Liver (tissue), 8 donors: ENCODE measurements at regions not wholly inside any gene's neighbourhood (a gene's known extent, or its start where the extent isn't known, plus 50 kb on each side); places are given as distances from the start of the nearest gene placed in this dataset.

Experiments used
- DNase-seq: peaks from one replicate; pipeline ENCODE4 v3.0.0-alpha.2; 2017; ENCODE audit warnings: low spot score
- H3K27ac ChIP-seq, 2 donors: one replicate each; pipeline ENCODE4 v1.7.0; 2013; ENCODE audit warnings: inconsistent platforms in 2 of 2, low read length in 2 of 2, control low read depth in 1 of 2, low read depth in 1 of 2, mild to moderate bottlenecking in 1 of 2
- H3K27me3 ChIP-seq, 4 donors: one replicate each; pipeline versions ENCODE4 v1.6.1 to v1.7.0; 2013; ENCODE audit warnings: low read length in 3 of 4, inconsistent platforms in 1 of 4, mild to moderate bottlenecking in 1 of 4, moderate library complexity in 1 of 4; ENCODE audit not compliant: control insufficient read depth in 4 of 4, insufficient read depth in 4 of 4
- H3K36me3 ChIP-seq, 4 donors: one replicate each; pipeline versions ENCODE4 v1.6.1 to v1.7.0; 2013; ENCODE audit warnings: low read length in 3 of 4, mild to moderate bottlenecking in 3 of 4, low read depth in 1 of 4, moderate library complexity in 1 of 4; ENCODE audit not compliant: control insufficient read depth in 4 of 4, insufficient read depth in 3 of 4
- H3K4me1 ChIP-seq, 4 donors: one replicate each; pipeline versions ENCODE4 v1.6.1 to v1.7.0; 2013; ENCODE audit warnings: low read length in 3 of 4, mild to moderate bottlenecking in 3 of 4, moderate library complexity in 1 of 4; ENCODE audit not compliant: control insufficient read depth in 4 of 4, insufficient read depth in 4 of 4
- H3K4me3 ChIP-seq, 3 donors: one replicate each; pipeline versions ENCODE4 v1.6.1 to v1.7.0; 2013; ENCODE audit warnings: low read length in 3 of 3, control low read depth in 1 of 3, low read depth in 1 of 3, mild to moderate bottlenecking in 1 of 3
- H3K9ac ChIP-seq, 2 donors: one replicate each; pipeline ENCODE4 v1.7.0; 2013; ENCODE audit warnings: low read length in 2 of 2, mild to moderate bottlenecking in 2 of 2, moderate library complexity in 2 of 2, control low read depth in 1 of 2, low read depth in 1 of 2
- H3K9me3 ChIP-seq, 4 donors: one replicate each; pipeline versions ENCODE4 v1.6.1 to v1.7.0; 2013; ENCODE audit warnings: low read length in 3 of 4; ENCODE audit not compliant: control insufficient read depth in 4 of 4
- ATF3 ChIP-seq: IDR thresholded peaks from 2 replicates; pipeline ENCODE4 v1.6.1; 2016; ENCODE audit warnings: antibody characterized with exemption
- CTCF ChIP-seq: fragments of 150-350 bp; IDR thresholded peaks from 2 replicates; pipeline ENCODE4 v1.5.1; 2017; ENCODE audit warnings: improper control_type of control experiment, low read depth, low read length; ENCODE audit not compliant: missing input control
- EGR1 ChIP-seq, 2 donors: IDR thresholded peaks; 2 replicates each; pipeline ENCODE4 v1.6.1; 2016 to 2018; ENCODE audit warnings: antibody characterized with exemption in 2 of 2, low read depth in 2 of 2
- FOXA1 ChIP-seq: IDR thresholded peaks from 2 replicates; pipeline ENCODE4 v1.6.1; 2016; ENCODE audit warnings: antibody characterized with exemption
- FOXA2 ChIP-seq: IDR thresholded peaks from 2 replicates; pipeline ENCODE4 v1.6.1; 2016; ENCODE audit warnings: antibody characterized with exemption
- GABPA ChIP-seq, 2 donors: IDR thresholded peaks in 1 of 2; conservative IDR thresholded peaks in 1 of 2; 2 replicates each; pipeline ENCODE4 v1.6.1; 2016; ENCODE audit warnings: antibody characterized with exemption in 2 of 2, mild to moderate bottlenecking in 1 of 2, moderate library complexity in 1 of 2
- HNF4A ChIP-seq, 2 donors: conservative IDR thresholded peaks; 2 replicates each; pipeline ENCODE4 v1.6.1; 2016; ENCODE audit warnings: antibody characterized with exemption in 2 of 2, mild to moderate bottlenecking in 2 of 2
- HNF4G ChIP-seq: IDR thresholded peaks from 2 replicates; pipeline ENCODE4 v1.6.1; 2016; ENCODE audit warnings: antibody characterized with exemption
- JUND ChIP-seq, 2 donors: IDR thresholded peaks; 2 replicates each; pipeline ENCODE4 v1.6.1; 2016; ENCODE audit warnings: antibody characterized with exemption in 2 of 2
- RAD21 ChIP-seq, 2 donors: IDR thresholded peaks; 2 replicates each; pipeline ENCODE4 v1.6.1; 2016; ENCODE audit warnings: antibody characterized with exemption in 2 of 2, mild to moderate bottlenecking in 2 of 2
- REST ChIP-seq: IDR thresholded peaks from 2 replicates; pipeline ENCODE4 v1.6.1; 2016; ENCODE audit warnings: antibody characterized with exemption, mild to moderate bottlenecking
- RXRA ChIP-seq, 2 donors: IDR thresholded peaks; 2 replicates each; pipeline ENCODE4 v1.6.1; 2017 to 2018; ENCODE audit warnings: antibody characterized with exemption in 2 of 2, mild to moderate bottlenecking in 1 of 2
- SP1 ChIP-seq: IDR thresholded peaks from 2 replicates; pipeline ENCODE4 v1.6.1; 2018; ENCODE audit warnings: antibody characterized with exemption, mild to moderate bottlenecking
- TAF1 ChIP-seq: conservative IDR thresholded peaks from 2 replicates; pipeline ENCODE4 v1.6.1; 2016; ENCODE audit warnings: antibody characterized with exemption, mild to moderate bottlenecking
- YY1 ChIP-seq: IDR thresholded peaks from 2 replicates; pipeline ENCODE4 v1.6.1; 2016; ENCODE audit warnings: antibody characterized with exemption, mild to moderate bottlenecking
- WGBS: extraction: QIAGEN DNeasy Blood & Tissue Kit; methylation state at CpG from one replicate; pipeline ENCODE4 v1.1.7; 2013; 5-methylcytosine and 5-hydroxymethylcytosine counted together
- donor health status: healthy.
- donor health status: healthy.
- donor health status: healthy.
- donor health status: healthy.
- donor health status: healthy.

- no peaks in the 10 kb centered on the region for H3K27me3 ChIP-seq
- no peak overlapping the region for H3K4me3 ChIP-seq
- TF ChIP-seq GABPA (IDR thresholded peaks at IDR 0.05 in 1 of 2, conservative IDR thresholded peaks at IDR 0.05 in 1 of 2) = no peak
- no peak for TF ChIP-seq EGR1 (IDR thresholded peaks at IDR 0.05; ENCODE audit: low read depth in 2 of 2)
- TF ChIP-seq ATF3 = no peak
- no peak for TF ChIP-seq HNF4A (conservative IDR thresholded peaks at IDR 0.05)
- no peaks in the 10 kb centered on the region for H3K9me3 ChIP-seq
- H3K36me3 ChIP-seq = no peaks in the 10 kb centered on the region
- no peak overlapping the region for H3K27ac ChIP-seq
- no peak for DNase-seq
- no peak overlapping the region for H3K9ac ChIP-seq
- no peaks in the 10 kb centered on the region for H3K4me1 ChIP-seq
Measured at GRCh38 chr4:81860111-81860510, 388.4 kb upstream of the RASGEF1B start.

GRCh38 chr4:81854406-81854805 is 382.7 kb upstream of the RASGEF1B start:
- H3K36me3 ChIP-seq = no peaks in the 10 kb centered on the region
- 97% methylated on average over 1 of the region's 1 CpG for WGBS
- no peak overlapping the region for H3K9ac ChIP-seq
- no peak for DNase-seq
- no peak overlapping the region for H3K4me3 ChIP-seq
- H3K27me3 ChIP-seq = no peaks in the 10 kb centered on the region
- no peaks in the 10 kb centered on the region for H3K4me1 ChIP-seq
- H3K9me3 ChIP-seq = no peaks in the 10 kb centered on the region
- TF ChIP-seq RAD21 (IDR thresholded peaks at IDR 0.05) (no peak), SP1 (no peak)
- H3K27ac ChIP-seq = no peak overlapping the region

- DNase-seq = no peak
- TF ChIP-seq JUND (IDR thresholded peaks at IDR 0.05) (no peak), CTCF (no peak), FOXA1 (no peak)
- H3K36me3 ChIP-seq = no peaks in the 10 kb centered on the region
- H3K27ac ChIP-seq = no peak overlapping the region
- H3K27me3 ChIP-seq = no peaks in the 10 kb centered on the region
- no peak overlapping the region for H3K9ac ChIP-seq
- no peaks in the 10 kb centered on the region for H3K4me1 ChIP-seq
- WGBS = 86% methylated on average over 1 of the region's 1 CpG
- H3K4me3 ChIP-seq = no peak overlapping the region
- H3K9me3 ChIP-seq = no peaks in the 10 kb centered on the region
Measured at GRCh38 chr4:81852031-81852715, 380.5 kb upstream of the RASGEF1B start.

GRCh38 chr4:81850701-81851100 is 379.0 kb upstream of the RASGEF1B start:
- Histone ChIP-seq H3K27me3 (no peaks in the 10 kb centered on the region), H3K36me3 (no peaks in the 10 kb centered on the region), H3K9ac (no peak overlapping the region), H3K9me3 (no peaks in the 10 kb centered on the region), H3K27ac (no peak overlapping the region), H3K4me1 (peaks cover 0 to 2% (median 0%) of the 10 kb centered on the region in 4 donors), H3K4me3 (no peak overlapping the region)
- 49% methylated on average over 1 of the region's 1 CpG for WGBS
- no peak for DNase-seq
- TF ChIP-seq YY1 = no peak
- TF ChIP-seq FOXA1 = no peak
- TF ChIP-seq HNF4A (conservative IDR thresholded peaks at IDR 0.05) = no peak
- TF ChIP-seq RAD21 (IDR thresholded peaks at IDR 0.05) = no peak
- TF ChIP-seq REST = no peak
- no peak for TF ChIP-seq GABPA (IDR thresholded peaks at IDR 0.05 in 1 of 2, conservative IDR thresholded peaks at IDR 0.05 in 1 of 2)
- TF ChIP-seq CTCF = no peak
- no peak for TF ChIP-seq FOXA2
- TF ChIP-seq SP1 = no peak
- no peak for TF ChIP-seq EGR1 (IDR thresholded peaks at IDR 0.05; ENCODE audit: low read depth in 2 of 2)
- TF ChIP-seq HNF4G = no peak
- no peak for TF ChIP-seq RXRA (IDR thresholded peaks at IDR 0.05)
- no peak for TF ChIP-seq TAF1
